HEK293 (cell line): ENCODE measurements at regions not wholly inside any gene's neighbourhood (a gene's known extent, or its start where the extent isn't known, plus 50 kb on each side); places are given as distances from the start of the nearest gene placed in this dataset.

ENCODE experiments used
- BCL11A ChIP-seq: fragments of 450-650 bp; formaldehyde crosslinking; IDR thresholded peaks from 2 replicates; pipeline ENCODE4 v1.5.1; 2016; ENCODE audit warnings: low read depth, missing biosample characterization, missing genetic modification characterization
- GFI1B ChIP-seq: fragments of 450-650 bp; formaldehyde crosslinking; IDR thresholded peaks from 2 replicates; pipeline ENCODE4 v1.5.1; 2016; ENCODE audit warnings: missing biosample characterization, missing genetic modification characterization
- GLI2 ChIP-seq: fragments of 450-650 bp; formaldehyde crosslinking; IDR thresholded peaks from 2 replicates; pipeline ENCODE4; 2017; ENCODE audit warnings: missing biosample characterization, missing genetic modification characterization, low read depth, borderline replicate concordance
- HIC1 ChIP-seq: fragments of 450-650 bp; formaldehyde crosslinking; IDR thresholded peaks from 2 replicates; pipeline ENCODE4 v1.5.1; 2016; ENCODE audit warnings: missing biosample characterization, missing genetic modification characterization
- HOXA7 ChIP-seq: sonication (generic); formaldehyde crosslinking; IDR thresholded peaks from 2 replicates; pipeline ENCODE4 v1.8.1; 2022; ENCODE audit warnings: missing genetic modification reagents, borderline replicate concordance
- IKZF3 ChIP-seq: fragments of 450-650 bp; IDR thresholded peaks from 2 replicates; pipeline ENCODE4 v1.5.0; 2018; ENCODE audit warnings: missing biosample characterization, mild to moderate bottlenecking, missing genetic modification characterization, moderate library complexity
- INSM2 ChIP-seq: fragments of 450-650 bp; formaldehyde crosslinking; IDR thresholded peaks from 2 replicates; pipeline ENCODE4 v1.5.1; 2016; ENCODE audit warnings: missing biosample characterization, missing genetic modification characterization
- KLF10 ChIP-seq: fragments of 450-650 bp; IDR thresholded peaks from 2 replicates; pipeline ENCODE4 v1.5.1; 2018; ENCODE audit warnings: missing biosample characterization, mild to moderate bottlenecking, missing genetic modification characterization
- MEIS1 ChIP-seq: sonication (generic); formaldehyde crosslinking; IDR thresholded peaks from 2 replicates; pipeline ENCODE4 v1.8.1; 2022; ENCODE audit warnings: missing genetic modification reagents, mild to moderate bottlenecking, borderline replicate concordance
- OSR2 ChIP-seq: fragments of 450-650 bp; formaldehyde crosslinking; IDR thresholded peaks from 2 replicates; pipeline ENCODE4 v1.5.1; 2016; ENCODE audit warnings: missing biosample characterization, missing genetic modification characterization
- PRDM10 ChIP-seq: fragments of 450-650 bp; formaldehyde crosslinking; IDR thresholded peaks from 2 replicates; pipeline ENCODE4 v1.5.1; 2016; ENCODE audit warnings: missing biosample characterization, missing genetic modification characterization
- ZBTB21 ChIP-seq: fragments of 450-650 bp; formaldehyde crosslinking; IDR thresholded peaks from 2 replicates; pipeline ENCODE4 v1.5.1; 2017; ENCODE audit warnings: missing biosample characterization, missing genetic modification characterization
- ZBTB48 ChIP-seq: fragments of 450-650 bp; formaldehyde crosslinking; IDR thresholded peaks from 2 replicates; pipeline ENCODE4 v1.5.1; 2016; ENCODE audit warnings: missing biosample characterization, missing genetic modification characterization
- ZBTB6 ChIP-seq: fragments of 450-650 bp; formaldehyde crosslinking; IDR thresholded peaks from 2 replicates; pipeline ENCODE4 v1.5.1; 2017; ENCODE audit warnings: missing biosample characterization, missing genetic modification characterization
- ZBTB8A ChIP-seq: fragments of 450-650 bp; formaldehyde crosslinking; IDR thresholded peaks from 2 replicates; pipeline ENCODE4 v1.5.1; 2016; ENCODE audit warnings: missing biosample characterization, missing genetic modification characterization
- ZNF169 ChIP-seq: fragments of 450-650 bp; formaldehyde crosslinking; IDR thresholded peaks from 2 replicates; pipeline ENCODE4 v1.5.1; 2016; ENCODE audit warnings: missing biosample characterization, missing genetic modification characterization
- ZNF280D ChIP-seq: fragments of 450-650 bp; formaldehyde crosslinking; IDR thresholded peaks from 2 replicates; pipeline ENCODE4 v1.5.1; 2016; ENCODE audit warnings: missing biosample characterization, missing genetic modification characterization
- ZNF324 ChIP-seq: fragments of 450-650 bp; formaldehyde crosslinking; IDR thresholded peaks from 2 replicates; pipeline ENCODE4 v1.5.1; 2016; ENCODE audit warnings: missing biosample characterization, missing genetic modification characterization
- ZNF335 ChIP-seq: fragments of 450-650 bp; formaldehyde crosslinking; conservative IDR thresholded peaks from 2 replicates; pipeline ENCODE4 v1.5.1; 2016; ENCODE audit warnings: missing biosample characterization, missing genetic modification characterization
- ZNF366 ChIP-seq: fragments of 450-650 bp; formaldehyde crosslinking; conservative IDR thresholded peaks from 2 replicates; pipeline ENCODE4 v1.5.1; 2016; ENCODE audit warnings: missing biosample characterization, missing genetic modification characterization
- ZNF449 ChIP-seq: fragments of 450-650 bp; formaldehyde crosslinking; IDR thresholded peaks from 2 replicates; pipeline ENCODE4 v1.5.1; 2017; ENCODE audit warnings: missing biosample characterization, mild to moderate bottlenecking, missing genetic modification characterization, moderate library complexity
- ZNF549 ChIP-seq: fragments of 450-650 bp; IDR thresholded peaks from 2 replicates; pipeline ENCODE4 v1.5.1; 2018; ENCODE audit warnings: missing biosample characterization, missing genetic modification characterization, mild to moderate bottlenecking, inconsistent platforms, moderate library complexity
- ZNF692 ChIP-seq: fragments of 450-650 bp; formaldehyde crosslinking; IDR thresholded peaks from 2 replicates; pipeline ENCODE4 v1.5.1; 2016; ENCODE audit warnings: missing biosample characterization, missing genetic modification characterization
- ZSCAN30 ChIP-seq: fragments of 450-650 bp; IDR thresholded peaks from 2 replicates; pipeline ENCODE4 v1.5.1; 2018; ENCODE audit warnings: missing biosample characterization, mild to moderate bottlenecking, missing genetic modification characterization, moderate library complexity

GRCh38 chr19:30662211-30662861 lies 290.2 kb downstream of the ZNF536 start (continued):
- peak; percentile 79; the same call in 1 of the 2 replicates for TF ChIP-seq ZNF692 (tag by site-specific recombination)
- no peak for TF ChIP-seq ZBTB6 (tag by site-specific recombination)
- TF ChIP-seq HIC1 (tag by site-specific recombination): peak; percentile 85
- no peak for TF ChIP-seq ZBTB48
- peak; percentile 100 for TF ChIP-seq PRDM10
- no peak for TF ChIP-seq ZNF280D (tag by site-specific recombination)
- peak; percentile 90 for TF ChIP-seq ZNF366 (tag by site-specific recombination)
- TF ChIP-seq HOXA7: no peak
- no peak for TF ChIP-seq GLI2
- peak; percentile 63; the same call in 1 of the 2 replicates for TF ChIP-seq OSR2
- TF ChIP-seq KLF10 (tag by site-specific recombination): peak; percentile 36; the same call in 1 of the 2 replicates
- TF ChIP-seq ZNF169 (tag by site-specific recombination): no peak
- peak; percentile 90 for TF ChIP-seq BCL11A (tag by site-specific recombination)
- peak; percentile 80 for TF ChIP-seq ZNF324 (tag by site-specific recombination)
- peak; percentile 87 for TF ChIP-seq INSM2 (tag by site-specific recombination)
- peak; percentile 66; the same call in 1 of the 2 replicates for TF ChIP-seq ZBTB8A (tag by site-specific recombination)
- TF ChIP-seq ZNF335: peak; percentile 79
- peak; percentile 38; the same call in 1 of the 2 replicates for TF ChIP-seq ZBTB21 (tag by site-specific recombination)
- no peak for TF ChIP-seq ZNF549 (tag by site-specific recombination)
- TF ChIP-seq IKZF3 (tag by site-specific recombination): peak; percentile 48; the same call in 1 of the 2 replicates
- TF ChIP-seq ZSCAN30: 0 out of 2 replicates have a peak, but pooled peaks have one; percentile 32
- TF ChIP-seq MEIS1 (CRISPR knock-in tag): no peak
- TF ChIP-seq GFI1B (tag by site-specific recombination): 0 out of 2 replicates have a peak, but pooled peaks have one; percentile 41
- TF ChIP-seq ZNF449 (tag by site-specific recombination): peak; percentile 23; the same call in 1 of the 2 replicates
